K562 (cell line): ENCODE measurements at regions not wholly inside any gene's neighbourhood (a gene's known extent, or its start where the extent isn't known, plus 50 kb on each side); places are given as distances from the start of the nearest gene placed in this dataset.
"Not testable (repeated sequence)": the region's sequence is repeated elsewhere in the genome, so short reads cannot be mapped to it uniquely, and the experiment has no call there.

ENCODE experiments used
- ATAC-seq: fragments of 200-7000 bp; cut with Tn5 transposase; 3 replicates; pipeline ENCODE4 v1.9.1; 2020; ENCODE audit warnings: moderate library complexity
- BruUV-seq: library from RNA; stranded (reverse); fragments of 400-500 nt; replicated peaks from 2 replicates; lab custom pipeline; 2021; lab: Mats Ljungman, UMichigan
- CTCF ChIA-PET: fragments of 300-600 bp; formaldehyde crosslinking; extraction: SDS; loops from one replicate; lab custom pipeline; 2021; ENCODE audit warnings: low intra/inter-chr PET ratio; lab: Yijun Ruan, JAX
- POLR2A ChIA-PET: fragments of 300-600, 350-650 bp; sonication (Branson Sonifier 250); formaldehyde crosslinking; extraction: SDS; loops from one replicate; lab custom pipeline; 2021; ENCODE audit warnings: antibody characterized with exemption, inconsistent platforms; lab: Yijun Ruan, JAX
- DNase-seq, 4 experiments: peaks; one replicate each; pipeline versions ENCODE4 v3.0.0 to v3.0.0-alpha.2; 2011 to 2018; ENCODE audit warnings: low spot score in 3 of 4, mixed read lengths in 3 of 4; ENCODE audit errors: extremely low read depth in 1 of 4
- FAIRE-seq: peaks from 2 replicates; lab custom pipeline; 2011; peaks lifted over from hg19 to GRCh38; lab: Jason Lieb, UNC
- H2AFZ ChIP-seq: 2 replicates; pipeline ENCODE4 v1.6.0; 2011; ENCODE audit warnings: low read depth, low read length, control low read depth, inconsistent platforms
- H3K27ac ChIP-seq: fragments of 200-600 bp; 3 replicates; pipeline ENCODE4 v1.8.0; 2011; ENCODE audit warnings: low read depth, mild to moderate bottlenecking, control low read depth, inconsistent platforms, low read length, moderate library complexity, mixed read lengths; ENCODE audit errors: extremely low read depth
- H3K27me3 ChIP-seq, 2 experiments: fragments of 300-600 bp in 1 of 2; 2 replicates in 1 of 2; 3 replicates in 1 of 2; pipeline versions ENCODE4 v1.6.0 to v1.8.0; 2011; ENCODE audit warnings: inconsistent platforms in 2 of 2, low read length in 2 of 2, mild to moderate bottlenecking in 1 of 2, mixed read lengths in 1 of 2, moderate library complexity in 1 of 2; ENCODE audit not compliant: control insufficient read depth in 2 of 2, insufficient read depth in 2 of 2
- H3K36me3 ChIP-seq: fragments of 300-600 bp; 3 replicates; pipeline ENCODE4 v1.8.0; 2011; ENCODE audit warnings: mild to moderate bottlenecking, low read length, inconsistent platforms; ENCODE audit not compliant: control insufficient read depth, insufficient read depth
- H3K4me1 ChIP-seq, 2 experiments: fragments of 200-600 bp in 1 of 2; replicated peaks in 1 of 2; 2 replicates in 1 of 2; 3 replicates in 1 of 2; pipeline versions ENCODE4 v1.5.1 to v1.8.0; 2011; ENCODE audit warnings: inconsistent platforms in 2 of 2, low read length in 2 of 2, mild to moderate bottlenecking in 1 of 2, mixed read lengths in 1 of 2, moderate library complexity in 1 of 2; ENCODE audit not compliant: control insufficient read depth in 2 of 2, insufficient read depth in 2 of 2
- H3K4me2 ChIP-seq: 2 replicates; pipeline ENCODE4 v1.6.1; 2011; ENCODE audit warnings: low read length, control low read depth, inconsistent platforms, mixed read lengths; ENCODE audit not compliant: insufficient read depth
- H3K4me3 ChIP-seq: fragments of 200-600 bp; sonication (generic), shearing (Covaris generic); 2 replicates; pipeline ENCODE4 v1.5.1; 2016; ENCODE audit warnings: control low read depth, inconsistent platforms
- H3K79me2 ChIP-seq: fragments of 200-600 bp; 3 replicates; pipeline ENCODE4 v1.8.0; 2011; ENCODE audit warnings: low read length, inconsistent platforms; ENCODE audit not compliant: control insufficient read depth, insufficient read depth
- H3K9ac ChIP-seq, 2 experiments: 2 replicates each; pipeline versions ENCODE4 v1.6.0 to v1.6.1; 2011; ENCODE audit warnings: low read depth in 2 of 2, low read length in 2 of 2, control low read depth in 1 of 2, inconsistent platforms in 1 of 2, mild to moderate bottlenecking in 1 of 2, mixed read lengths in 1 of 2; ENCODE audit not compliant: insufficient read depth in 1 of 2
- H3K9me1 ChIP-seq: one replicate; pipeline ENCODE4 v1.6.0; 2011; ENCODE audit warnings: inconsistent platforms, mild to moderate bottlenecking, low read length, moderate library complexity; ENCODE audit not compliant: control insufficient read depth, insufficient read depth
- H3K9me3 ChIP-seq: replicated peaks from 2 replicates; pipeline ENCODE4 v1.5.1; 2011; ENCODE audit warnings: low read depth, low read length, inconsistent platforms; ENCODE audit not compliant: control insufficient read depth, insufficient read depth
- H4K20me1 ChIP-seq: replicated peaks from 2 replicates; pipeline ENCODE4 v1.6.1; 2011; ENCODE audit warnings: low read length, inconsistent platforms, mixed read lengths; ENCODE audit not compliant: control insufficient read depth, insufficient read depth
- WGBS: fragments of 100-300 bp; shearing (Covaris generic); methylation state at CpG from one replicate; pipeline ENCODE4 v1.1.6; 2016; ENCODE audit warnings: low coverage, mixed read lengths; ENCODE audit not compliant: insufficient coverage; ENCODE audit errors: missing lambda C conversion rate; 5-methylcytosine and 5-hydroxymethylcytosine counted together
- in situ Hi-C: fragments of 300-500 bp; cut with MboI; formaldehyde crosslinking; loops from 4 replicates; pipeline ENCODE4 v1.15.0; 2018; ENCODE audit warnings: inconsistent platforms, mixed read lengths
- intact Hi-C: fragments of 100-400 bp; cut with micrococcal nuclease; formaldehyde crosslinking; loops from 2 replicates; pipeline ENCODE4 v1.14.2; 2022

DNA sequence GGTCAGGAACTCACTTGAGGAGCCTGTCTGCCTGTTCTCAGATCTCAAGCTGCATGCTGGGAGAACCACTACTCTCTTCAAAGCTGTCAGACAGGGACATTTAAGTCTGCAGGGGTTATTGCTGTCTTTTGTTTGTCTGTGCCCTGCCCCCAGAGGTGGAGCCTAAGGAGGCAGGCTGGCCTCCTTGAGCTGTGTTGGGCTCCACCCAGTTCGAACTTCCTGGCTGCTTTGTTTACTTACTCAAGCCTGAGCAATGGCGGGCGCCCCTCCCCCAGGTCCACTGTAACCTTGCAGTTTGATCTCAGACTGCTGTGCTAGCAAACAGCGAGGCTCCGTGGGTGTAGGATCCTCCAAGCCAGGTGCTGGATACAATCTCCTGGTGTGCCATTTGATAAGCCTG lies 3491.2 kb upstream of the OR11H1 start:
- POLR2A ChIA-PET, FAIRE-seq, H2AFZ ChIP-seq, DNase-seq, H3K27ac ChIP-seq, H3K27me3 ChIP-seq, H4K20me1 ChIP-seq, H3K9me3 ChIP-seq, ATAC-seq, intact Hi-C loops, H3K79me2 ChIP-seq, H3K4me1 ChIP-seq, H3K4me2 ChIP-seq, H3K9me1 ChIP-seq, CTCF ChIA-PET, BruUV-seq, H3K4me3 ChIP-seq, H3K36me3 ChIP-seq, H3K9ac ChIP-seq: not testable (repeated sequence)
- WGBS: 2% methylated on average over 5 of the region's 5 CpGs
- in situ Hi-C loops: loop anchor here (25.0 kb wide), 1 partner anchor 675 kb away; no protein-coding TSS in a partner anchor
